HG03196 (cell line): ENCODE measurements at regions not wholly inside any gene's neighbourhood (a gene's known extent, or its start where the extent isn't known, plus 50 kb on each side); places are given as distances from the start of the nearest gene placed in this dataset.
"Not testable (repeated sequence)": the region's sequence is repeated elsewhere in the genome, so short reads cannot be mapped to it uniquely, and the experiment has no call there.

Source experiments
- ATAC-seq: cut with Tn5 transposase; IDR thresholded peaks from one replicate; pipeline ENCODE4 v1.9.1; 2021; ENCODE audit not compliant: unreplicated experiment

DNA sequence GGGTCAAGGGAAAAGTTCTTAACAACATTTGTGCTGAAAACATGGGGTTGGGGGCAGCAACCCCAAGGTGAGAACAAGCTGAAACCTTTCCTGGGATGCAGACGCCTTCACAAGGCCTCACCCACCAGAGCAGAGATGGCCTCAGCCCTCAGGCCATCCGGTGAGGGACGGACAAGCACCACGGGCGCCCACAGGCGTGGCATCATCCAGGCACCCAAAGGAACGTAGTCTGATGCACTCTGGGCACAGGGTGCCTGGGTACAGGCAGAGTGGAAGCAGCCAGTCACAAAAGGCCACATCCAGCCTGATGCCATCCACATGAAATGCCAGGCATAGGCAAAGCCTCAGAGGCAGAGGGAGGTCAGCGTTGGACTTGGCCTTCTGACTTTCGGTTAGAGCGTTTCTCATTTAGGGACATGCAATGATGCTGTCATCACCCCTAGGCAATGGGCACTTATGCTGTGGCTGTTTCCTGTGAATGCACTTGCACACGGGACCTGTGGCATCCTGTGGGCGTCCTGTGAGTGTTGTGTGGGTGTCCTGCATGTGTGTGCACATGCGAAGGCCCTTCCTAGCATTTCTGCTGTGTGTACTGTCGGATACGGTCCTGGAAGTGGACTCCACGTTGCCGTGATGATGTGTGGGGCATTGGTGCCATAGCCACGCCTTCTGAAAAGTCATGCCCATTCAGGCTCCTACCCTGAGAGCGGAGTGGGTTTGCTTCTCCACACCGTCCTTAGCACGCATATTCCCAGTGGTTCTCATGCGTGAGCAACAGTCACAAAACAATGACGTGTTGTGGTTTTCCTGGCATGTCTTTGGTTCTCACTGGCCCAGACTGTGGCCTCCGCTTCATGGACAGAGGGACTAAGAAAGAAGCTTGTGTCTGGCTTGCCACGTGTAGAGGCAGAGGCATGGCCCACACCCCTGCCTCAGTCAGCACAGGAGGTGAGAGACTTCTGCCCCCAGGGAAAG lies 52.7 kb upstream of the ZNF469 start:
- no peak for ATAC-seq

DNA sequence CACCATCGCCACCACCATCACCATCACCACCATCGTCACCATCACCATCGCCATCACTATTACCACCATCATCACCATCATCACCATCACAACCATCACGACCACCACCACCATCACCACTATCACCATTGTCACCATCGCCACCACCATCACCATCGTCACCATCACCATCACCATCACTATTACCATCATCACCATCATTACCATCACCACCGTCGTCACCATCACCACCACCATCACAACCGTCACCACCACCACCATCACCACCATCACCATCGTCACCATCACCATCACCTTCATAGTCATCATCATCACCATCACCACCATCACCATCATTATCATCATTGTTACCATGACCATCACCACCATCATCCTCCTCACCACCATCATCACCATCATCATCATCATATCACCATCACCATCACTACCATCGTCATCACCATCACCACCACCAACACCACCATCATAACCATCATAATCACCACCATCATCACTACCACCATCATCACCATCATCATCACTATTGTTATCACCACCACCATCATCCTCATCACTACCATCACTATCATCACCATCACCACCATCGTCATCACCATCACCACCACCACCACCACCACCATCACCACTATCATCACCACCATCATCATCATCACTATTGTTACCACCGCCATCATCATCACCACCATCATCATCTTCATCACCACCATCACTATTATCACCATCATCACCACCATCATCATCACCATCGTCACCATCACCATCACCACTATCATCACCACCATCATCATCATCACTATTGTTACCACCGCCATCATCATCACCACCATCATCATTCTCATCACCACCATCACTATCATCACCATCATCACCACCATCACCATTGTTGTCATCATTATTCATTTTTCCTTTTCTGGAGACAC lies 51.5 kb upstream of the ZNF469 start:
- no peak for ATAC-seq

DNA sequence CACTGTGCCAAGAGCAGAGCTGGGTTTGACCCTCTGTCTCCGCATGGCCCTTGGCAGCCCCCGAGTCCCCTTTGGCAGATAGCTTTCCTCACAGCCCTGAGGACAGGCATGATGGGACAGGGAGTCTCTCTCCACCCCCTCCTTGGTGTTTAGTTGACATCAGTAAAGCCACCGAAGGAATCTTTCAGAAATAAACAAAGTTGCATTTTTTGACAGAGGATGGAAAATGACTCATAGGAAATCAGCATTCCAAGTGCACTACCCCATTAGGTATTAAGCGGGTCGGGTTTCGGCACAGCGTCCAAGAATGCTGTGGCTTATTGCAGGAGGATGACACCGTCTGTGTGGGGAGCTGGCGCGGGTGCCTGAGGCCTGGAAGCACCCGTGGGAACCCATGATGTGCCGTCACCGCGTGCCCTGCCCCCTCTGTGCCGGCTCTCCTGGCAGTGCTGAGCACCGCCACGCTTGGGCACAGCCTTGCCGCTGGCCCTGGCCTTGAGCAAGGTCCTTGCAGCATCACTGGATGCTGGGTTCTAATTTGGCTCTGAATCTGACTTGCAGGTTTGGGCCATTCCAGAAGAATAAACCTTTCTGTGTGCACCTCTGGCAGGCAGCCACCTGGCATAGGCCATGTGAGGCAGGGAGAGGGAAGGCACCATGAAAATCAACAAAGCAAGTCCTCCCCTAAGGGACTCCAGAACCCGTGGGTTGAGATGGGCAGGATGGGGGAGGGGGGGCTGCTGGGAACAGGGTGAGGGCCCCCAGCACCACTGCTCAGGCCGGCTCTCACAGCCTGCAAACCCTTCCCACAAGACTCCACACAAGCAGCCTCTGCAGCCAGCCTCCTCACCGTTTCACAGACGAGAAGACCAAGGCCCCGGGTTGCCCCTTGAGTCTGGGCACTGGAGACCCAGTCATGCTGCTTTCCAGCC lies 50.5 kb upstream of the ZNF469 start:
- no peak for ATAC-seq

DNA sequence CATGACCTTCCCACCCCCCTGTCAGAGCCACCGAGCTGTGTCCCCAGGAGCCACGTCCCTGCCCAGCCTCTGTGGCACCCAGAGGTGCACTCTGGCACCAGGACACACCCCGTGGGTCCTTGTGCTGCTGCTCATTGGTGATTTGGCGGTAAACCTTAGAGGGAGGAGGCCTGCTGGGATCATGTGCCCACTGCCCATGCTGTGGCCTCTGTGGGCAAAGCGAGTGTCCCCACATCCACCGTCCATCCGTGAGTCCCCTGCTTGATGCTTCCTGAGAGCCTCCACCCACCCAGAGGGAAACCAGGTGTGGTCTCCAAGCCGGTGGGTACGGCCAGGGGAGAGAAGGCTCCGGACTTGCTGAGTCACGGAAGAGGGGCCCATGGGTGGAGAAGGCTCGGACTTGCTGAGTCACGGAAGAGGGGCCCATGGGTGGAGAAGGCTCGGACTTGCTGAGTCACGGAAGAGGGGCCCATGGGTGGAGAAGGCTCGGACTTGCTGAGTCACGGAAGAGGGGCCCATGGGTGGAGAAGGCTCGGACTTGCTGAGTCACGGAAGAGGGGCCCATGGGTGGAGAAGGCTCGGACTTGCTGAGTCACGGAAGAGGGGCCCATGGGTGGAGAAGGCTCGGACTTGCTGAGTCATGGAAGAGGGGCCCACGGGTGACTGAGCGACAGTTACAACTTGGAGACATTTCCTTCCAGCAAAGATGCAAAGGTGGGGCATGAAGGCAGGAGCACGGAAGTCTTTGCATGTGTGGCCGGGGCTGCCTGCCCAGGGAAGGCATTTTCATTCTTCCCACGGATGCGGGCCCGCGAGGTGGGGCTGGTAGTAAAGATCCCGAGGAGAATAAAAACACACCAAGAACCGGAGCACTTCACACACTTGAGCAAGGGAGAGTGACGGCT lies 49.6 kb upstream of the ZNF469 start:
- ATAC-seq: not testable (repeated sequence)
